Ishikawa (cell line): ENCODE measurements at regions not wholly inside any gene's neighbourhood (a gene's known extent, or its start where the extent isn't known, plus 50 kb on each side); places are given as distances from the start of the nearest gene placed in this dataset.
A peak's percentile ranks its signal among the peaks of the same experiment; 100 is the strongest.

Source experiments
- CEBPB ChIP-seq: IDR thresholded peaks from 2 replicates; pipeline ENCODE4 v1.6.1; 2012
- CREB1 ChIP-seq: IDR thresholded peaks from 2 replicates; pipeline ENCODE4 v1.6.1; 2012; ENCODE audit warnings: low read depth
- EGR1 ChIP-seq: IDR thresholded peaks from 2 replicates; pipeline ENCODE4 v1.6.1; 2012
- EP300 ChIP-seq: IDR thresholded peaks from 2 replicates; pipeline ENCODE4 v1.6.1; 2012; ENCODE audit warnings: borderline replicate concordance
- FOXM1 ChIP-seq: IDR thresholded peaks from 2 replicates; pipeline ENCODE4 v1.6.1; 2012; ENCODE audit warnings: low read depth, borderline replicate concordance
- NFIC ChIP-seq: IDR thresholded peaks from 2 replicates; pipeline ENCODE4 v1.6.1; 2012
- RAD21 ChIP-seq: IDR thresholded peaks from 2 replicates; pipeline ENCODE4 v1.6.1; 2012; ENCODE audit warnings: low read depth
- TAF1 ChIP-seq: IDR thresholded peaks from 2 replicates; pipeline ENCODE4 v1.6.1; 2012; ENCODE audit warnings: low read depth, mild to moderate bottlenecking
- TCF12 ChIP-seq: IDR thresholded peaks from 2 replicates; pipeline ENCODE4 v1.6.1; 2012; ENCODE audit warnings: low read depth
- TEAD4 ChIP-seq: IDR thresholded peaks from 2 replicates; pipeline ENCODE4 v1.6.1; 2012
- YY1 ChIP-seq: IDR thresholded peaks from 2 replicates; pipeline ENCODE4 v1.6.1; 2012; ENCODE audit warnings: low read depth
- ZBTB7A ChIP-seq: IDR thresholded peaks from 2 replicates; pipeline ENCODE4 v1.6.1; 2012; ENCODE audit warnings: low read depth
- TF ChIP-seq, protein P1 (sequence below): IDR thresholded peaks from 2 replicates; pipeline ENCODE4 v1.6.1; 2012
- TF ChIP-seq, protein P2 (sequence below): IDR thresholded peaks from 2 replicates; pipeline ENCODE4 v1.6.1; 2012
- TF ChIP-seq, protein P3 (sequence below): IDR thresholded peaks from 2 replicates; pipeline ENCODE4 v1.6.1; 2012; ENCODE audit warnings: low read depth, mild to moderate bottlenecking

DNA sequence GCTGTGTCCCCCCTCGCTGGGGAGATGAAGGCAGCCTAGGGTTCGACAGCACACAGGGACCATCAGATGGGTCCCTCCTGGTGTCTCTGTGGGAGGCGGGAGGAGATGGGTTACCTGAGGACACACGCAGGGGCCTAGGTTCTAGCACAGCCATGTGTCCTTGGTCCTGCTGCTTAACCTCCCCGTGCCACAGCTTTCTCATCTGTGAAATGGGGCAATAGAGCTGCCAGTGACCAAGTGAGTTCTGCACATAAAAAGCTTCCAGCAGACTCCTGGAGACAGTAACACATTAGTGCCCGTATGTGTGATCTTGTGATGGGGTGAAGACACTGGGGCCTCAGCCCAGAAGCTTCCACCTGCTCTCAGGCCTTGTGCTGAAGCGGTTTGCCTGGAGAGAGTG, 96.0 kb upstream of the GSE1 start:
- TF ChIP-seq, protein P1, sequence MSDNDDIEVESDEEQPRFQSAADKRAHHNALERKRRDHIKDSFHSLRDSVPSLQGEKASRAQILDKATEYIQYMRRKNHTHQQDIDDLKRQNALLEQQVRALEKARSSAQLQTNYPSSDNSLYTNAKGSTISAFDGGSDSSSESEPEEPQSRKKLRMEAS: no peak
- TF ChIP-seq EP300: no peak

DNA sequence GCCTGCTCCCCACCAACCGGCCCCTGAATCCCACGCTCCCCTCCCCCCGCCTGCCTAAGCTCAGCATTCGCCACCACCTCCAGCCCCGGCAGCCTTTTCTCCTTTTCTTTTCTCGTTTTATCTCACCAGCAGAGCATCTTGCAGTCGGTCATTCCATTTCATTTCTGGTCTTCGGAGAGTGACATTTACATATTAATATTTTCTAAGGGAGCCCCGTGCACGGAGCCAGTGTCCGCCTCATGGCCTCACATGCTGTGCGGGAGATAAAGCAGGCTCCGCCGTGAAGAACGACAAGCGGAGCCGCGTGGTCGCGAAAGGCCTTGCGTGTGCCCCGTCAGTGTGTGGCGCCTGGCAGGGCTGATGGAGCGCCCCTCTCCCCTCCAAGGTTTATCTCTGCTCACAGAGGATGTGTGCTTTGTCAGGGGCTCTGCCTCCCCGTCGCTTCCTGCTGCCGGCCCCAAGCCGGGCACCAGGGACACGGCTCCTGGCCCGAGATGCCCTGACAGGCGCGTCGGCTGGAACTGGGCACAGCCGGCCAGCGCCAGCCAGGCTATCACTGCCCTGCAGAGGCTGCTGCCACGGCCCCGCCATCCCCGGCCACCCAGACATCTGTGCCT, 95.5 kb upstream of the GSE1 start:
- TF ChIP-seq CREB1 (no peak), TEAD4 (no peak), EGR1 (no peak)
- TF ChIP-seq, protein P2, sequence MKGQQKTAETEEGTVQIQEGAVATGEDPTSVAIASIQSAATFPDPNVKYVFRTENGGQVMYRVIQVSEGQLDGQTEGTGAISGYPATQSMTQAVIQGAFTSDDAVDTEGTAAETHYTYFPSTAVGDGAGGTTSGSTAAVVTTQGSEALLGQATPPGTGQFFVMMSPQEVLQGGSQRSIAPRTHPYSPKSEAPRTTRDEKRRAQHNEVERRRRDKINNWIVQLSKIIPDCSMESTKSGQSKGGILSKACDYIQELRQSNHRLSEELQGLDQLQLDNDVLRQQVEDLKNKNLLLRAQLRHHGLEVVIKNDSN: no peak

DNA sequence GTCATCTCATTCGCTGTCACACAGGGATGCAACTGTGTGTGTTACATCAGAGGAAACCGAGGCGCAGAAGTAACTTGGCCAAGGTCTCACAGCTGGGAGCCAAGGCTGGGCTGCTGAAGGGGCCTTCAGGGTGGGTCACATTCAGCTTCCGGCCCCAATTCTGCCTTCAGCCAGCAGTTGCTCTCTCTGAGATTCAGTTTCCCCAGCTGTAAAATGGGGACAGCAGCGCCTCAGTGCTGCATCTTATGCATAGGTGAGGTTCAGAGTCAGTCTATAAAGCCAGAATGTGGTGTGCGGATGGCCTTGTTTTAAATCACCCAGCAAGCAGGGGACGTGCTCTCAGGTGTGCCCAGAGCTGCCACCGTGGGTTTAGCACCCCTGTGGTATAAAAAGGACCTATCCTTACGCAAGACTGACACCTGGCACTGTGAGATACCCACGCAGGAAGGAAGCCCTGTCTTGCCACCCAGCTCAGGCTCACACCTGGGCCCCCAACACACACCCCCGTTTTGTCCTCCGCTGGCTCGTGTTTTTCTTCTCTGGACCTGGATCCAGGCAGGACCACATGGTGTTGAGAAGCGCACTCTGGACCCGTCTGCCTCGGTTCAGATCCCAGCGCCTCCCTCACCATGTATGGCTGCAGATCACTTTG, 94.6 kb upstream of the GSE1 start:
- TF ChIP-seq CREB1 (no peak), EGR1 (no peak), TEAD4 (no peak), ZBTB7A (no peak), CEBPB (no peak)
- TF ChIP-seq, protein P3, sequence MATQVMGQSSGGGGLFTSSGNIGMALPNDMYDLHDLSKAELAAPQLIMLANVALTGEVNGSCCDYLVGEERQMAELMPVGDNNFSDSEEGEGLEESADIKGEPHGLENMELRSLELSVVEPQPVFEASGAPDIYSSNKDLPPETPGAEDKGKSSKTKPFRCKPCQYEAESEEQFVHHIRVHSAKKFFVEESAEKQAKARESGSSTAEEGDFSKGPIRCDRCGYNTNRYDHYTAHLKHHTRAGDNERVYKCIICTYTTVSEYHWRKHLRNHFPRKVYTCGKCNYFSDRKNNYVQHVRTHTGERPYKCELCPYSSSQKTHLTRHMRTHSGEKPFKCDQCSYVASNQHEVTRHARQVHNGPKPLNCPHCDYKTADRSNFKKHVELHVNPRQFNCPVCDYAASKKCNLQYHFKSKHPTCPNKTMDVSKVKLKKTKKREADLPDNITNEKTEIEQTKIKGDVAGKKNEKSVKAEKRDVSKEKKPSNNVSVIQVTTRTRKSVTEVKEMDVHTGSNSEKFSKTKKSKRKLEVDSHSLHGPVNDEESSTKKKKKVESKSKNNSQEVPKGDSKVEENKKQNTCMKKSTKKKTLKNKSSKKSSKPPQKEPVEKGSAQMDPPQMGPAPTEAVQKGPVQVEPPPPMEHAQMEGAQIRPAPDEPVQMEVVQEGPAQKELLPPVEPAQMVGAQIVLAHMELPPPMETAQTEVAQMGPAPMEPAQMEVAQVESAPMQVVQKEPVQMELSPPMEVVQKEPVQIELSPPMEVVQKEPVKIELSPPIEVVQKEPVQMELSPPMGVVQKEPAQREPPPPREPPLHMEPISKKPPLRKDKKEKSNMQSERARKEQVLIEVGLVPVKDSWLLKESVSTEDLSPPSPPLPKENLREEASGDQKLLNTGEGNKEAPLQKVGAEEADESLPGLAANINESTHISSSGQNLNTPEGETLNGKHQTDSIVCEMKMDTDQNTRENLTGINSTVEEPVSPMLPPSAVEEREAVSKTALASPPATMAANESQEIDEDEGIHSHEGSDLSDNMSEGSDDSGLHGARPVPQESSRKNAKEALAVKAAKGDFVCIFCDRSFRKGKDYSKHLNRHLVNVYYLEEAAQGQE: no peak
- TF ChIP-seq, protein P2: no peak

DNA sequence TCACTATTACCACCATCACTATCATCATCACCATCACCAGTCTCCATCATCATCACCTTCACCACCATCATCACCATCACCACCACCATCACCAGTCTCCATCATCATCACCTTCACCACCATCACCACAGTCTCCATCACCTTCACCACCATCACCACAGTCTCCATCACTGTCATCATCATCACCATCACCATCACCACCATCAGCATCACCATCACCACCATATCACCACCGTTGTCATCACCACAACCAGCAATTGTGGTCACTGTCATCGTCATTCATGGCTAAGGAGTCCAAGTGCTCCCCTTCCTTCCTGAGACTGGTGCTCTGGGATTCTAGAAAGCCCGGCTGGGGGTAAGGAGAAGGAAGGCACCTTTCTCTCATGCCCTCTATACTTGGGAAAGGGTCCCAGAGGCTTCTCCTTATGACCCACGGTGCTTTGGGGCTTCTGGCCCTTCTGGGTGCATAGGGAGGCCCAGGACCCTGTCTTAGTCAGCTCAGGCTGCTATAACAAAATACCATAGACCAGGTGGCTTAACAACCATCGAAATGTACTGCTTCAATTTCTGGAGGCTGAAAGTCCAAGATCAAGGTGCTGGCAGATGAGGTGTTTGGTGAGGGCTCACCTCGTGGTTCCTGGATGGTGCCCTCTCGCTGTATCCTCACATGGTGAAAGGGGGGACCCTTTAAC, 93.4 kb upstream of the GSE1 start:
- TF ChIP-seq, protein P2: no peak
- no peak for TF ChIP-seq EP300
- TF ChIP-seq, protein P3: no peak
- TF ChIP-seq RAD21: no peak
- TF ChIP-seq FOXM1: no peak
- no peak for TF ChIP-seq NFIC
- TF ChIP-seq CREB1: no peak
- no peak for TF ChIP-seq TEAD4
- no peak for TF ChIP-seq TCF12
- TF ChIP-seq, protein P1: no peak
- no peak for TF ChIP-seq YY1
- TF ChIP-seq CEBPB: no peak
- TF ChIP-seq ZBTB7A: no peak
- no peak for TF ChIP-seq TAF1
- TF ChIP-seq EGR1: no peak

DNA sequence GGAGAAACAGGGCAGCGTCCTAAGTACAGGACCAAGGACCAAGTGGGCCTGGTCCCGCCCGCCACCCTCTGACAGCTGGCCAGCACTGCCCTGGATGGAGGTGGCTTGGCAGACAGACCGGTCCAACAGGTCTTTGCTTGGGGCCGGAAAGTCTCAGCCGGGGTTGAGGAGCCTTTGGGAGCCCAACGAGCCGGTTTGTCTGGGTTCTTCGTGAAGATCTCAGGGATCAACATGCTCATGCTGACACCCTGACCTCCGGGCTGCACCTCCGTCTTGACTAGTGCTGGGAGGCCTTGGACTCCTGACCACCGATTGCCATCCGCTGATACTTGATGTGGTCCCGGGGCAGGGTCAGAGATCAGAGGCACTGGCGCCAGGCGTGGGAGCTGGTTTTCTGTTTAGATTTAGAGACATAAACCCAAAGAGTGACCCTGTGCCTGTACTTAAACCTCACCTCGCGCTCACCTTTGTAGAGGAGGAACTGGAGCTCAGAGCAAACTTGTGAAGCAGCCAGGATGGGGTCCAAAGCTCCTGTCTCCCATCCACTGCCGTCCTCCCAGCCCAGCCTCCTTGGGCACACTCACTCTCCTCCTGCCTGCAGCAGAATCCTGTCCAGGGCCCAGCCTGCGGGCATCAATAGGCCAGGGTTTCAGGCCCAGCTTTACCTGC, 92.1 kb upstream of the GSE1 start:
- TF ChIP-seq, protein P1: peak; percentile 71
- TF ChIP-seq, protein P2: peak; percentile 49; the same call in 1 of the 2 replicates
- TF ChIP-seq YY1: peak; percentile 75
- 0 out of 2 replicates have a peak, but pooled peaks have one; percentile 17 for TF ChIP-seq EGR1
- TF ChIP-seq NFIC: peak; percentile 95
- TF ChIP-seq FOXM1: no peak
- peak; percentile 82 for TF ChIP-seq TEAD4
- no peak for TF ChIP-seq ZBTB7A
- peak; percentile 95 for TF ChIP-seq TCF12
- no peak for TF ChIP-seq TAF1
- TF ChIP-seq, protein P3: no peak
- peak; percentile 90 for TF ChIP-seq EP300
- TF ChIP-seq CREB1: 0 out of 2 replicates have a peak, but pooled peaks have one; percentile 35
- peak; percentile 58; the same call in 1 of the 2 replicates for TF ChIP-seq CEBPB
- TF ChIP-seq RAD21: peak; percentile 50
